Activated naive CD8-positive, alpha-beta T cell treated with anti-CD3 and anti-CD28 coated beads, Interleukin-2, amount 50 U/mL, for 24 hours (primary cell): ENCODE measurements at regions not wholly inside any gene's neighbourhood (a gene's known extent, or its start where the extent isn't known, plus 50 kb on each side); places are given as distances from the start of the nearest gene placed in this dataset.

Experiments used
- ATAC-seq: fragments of 150-1000 bp; cut with Tn5 transposase; one replicate; pipeline ENCODE4 v1.10.0; 2021
- DNase-seq: peaks from one replicate; pipeline ENCODE4 v3.0.0; 2021
- H3K27ac Mint-ChIP-seq: one replicate; pipeline ENCODE4 v1.8.0; 2021; ENCODE audit warnings: mild to moderate bottlenecking, mixed read lengths
- H3K27me3 Mint-ChIP-seq: one replicate; pipeline ENCODE4 v1.8.0; 2021; ENCODE audit warnings: mixed read lengths
- H3K36me3 Mint-ChIP-seq: one replicate; pipeline ENCODE4 v1.8.0; 2021; ENCODE audit warnings: low read depth, mixed read lengths
- H3K4me1 Mint-ChIP-seq: one replicate; pipeline ENCODE4 v1.8.0; 2021; ENCODE audit warnings: mixed read lengths
- H3K4me3 Mint-ChIP-seq: one replicate; pipeline ENCODE4 v1.8.0; 2021; ENCODE audit warnings: mild to moderate bottlenecking, moderate library complexity, mixed read lengths
- H3K9me3 Mint-ChIP-seq: one replicate; pipeline ENCODE4 v1.8.0; 2021; ENCODE audit warnings: mixed read lengths

- DNase-seq (no peak), ATAC-seq (no peak)
- Mint-ChIP-seq H3K27ac (no peak overlapping the region), H3K4me3 (no peak overlapping the region), H3K9me3 (no peaks in the 10 kb centered on the region), H3K27me3 (peaks cover 1% of the 10 kb centered on the region), H3K36me3 (no peaks in the 10 kb centered on the region), H3K4me1 (peaks cover 7% of the 10 kb centered on the region)
These were observed 363.1 kb upstream of the OR4E1 start for GRCh38 chr14:22036541-22037239.

DNA sequence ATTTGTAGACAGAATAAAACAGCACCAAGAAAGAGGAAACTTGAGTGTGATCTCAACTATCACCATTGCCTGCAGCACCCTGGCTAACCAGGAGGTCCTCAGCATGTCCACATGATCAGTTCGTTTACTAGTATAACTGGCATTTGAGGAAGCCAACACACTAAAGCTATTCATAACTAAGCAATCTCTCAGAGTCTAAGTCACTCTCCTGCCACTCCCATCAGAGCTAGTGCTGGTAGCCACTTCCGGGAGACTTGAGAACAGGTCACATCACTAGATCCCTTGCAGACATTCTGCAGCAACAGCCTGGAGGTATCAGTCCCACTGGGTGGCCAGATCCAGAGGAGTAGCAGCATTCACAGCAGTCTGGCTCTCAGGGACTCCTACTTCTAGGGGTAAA, 352.9 kb upstream of the OR4E1 start:
- ATAC-seq: no peak
- Mint-ChIP-seq H3K4me3 (no peak overlapping the region), H3K4me1 (peaks cover 2% of the 10 kb centered on the region), H3K27ac (no peak overlapping the region), H3K27me3 (no peaks in the 10 kb centered on the region), H3K9me3 (no peaks in the 10 kb centered on the region), H3K36me3 (no peaks in the 10 kb centered on the region)
- no peak for DNase-seq

DNA sequence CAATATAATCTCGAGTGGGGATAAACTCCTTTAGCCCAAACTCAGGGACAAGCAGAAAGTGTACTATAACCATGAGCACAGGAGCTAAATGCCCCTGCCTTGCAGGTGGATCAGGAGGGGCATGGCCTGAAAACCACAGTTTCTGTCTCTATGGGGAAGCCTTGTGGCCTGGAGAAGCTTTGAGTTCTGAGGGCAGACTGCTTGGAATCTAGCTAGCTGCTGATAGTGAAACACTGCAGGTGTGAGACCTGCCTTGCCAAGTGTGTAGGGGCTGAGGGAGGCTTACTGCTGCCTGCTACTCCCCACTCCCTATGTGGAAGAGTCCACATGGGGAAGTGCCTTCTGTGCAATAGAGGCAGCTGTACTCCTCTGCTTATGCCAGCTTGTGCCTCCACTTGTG, 352.3 kb upstream of the OR4E1 start:
- Mint-ChIP-seq H3K27me3 (no peaks in the 10 kb centered on the region), H3K36me3 (no peaks in the 10 kb centered on the region), H3K9me3 (no peaks in the 10 kb centered on the region), H3K4me1 (peaks cover 2% of the 10 kb centered on the region), H3K27ac (no peak overlapping the region), H3K4me3 (no peak overlapping the region)
- DNase-seq: no peak
- no peak for ATAC-seq

- Mint-ChIP-seq H3K4me1 (peaks cover 6% of the 10 kb centered on the region), H3K9me3 (no peaks in the 10 kb centered on the region), H3K36me3 (no peaks in the 10 kb centered on the region), H3K27me3 (no peaks in the 10 kb centered on the region), H3K4me3 (no peak overlapping the region), H3K27ac (no peak overlapping the region)
- DNase-seq (no peak), ATAC-seq (no peak)
These were observed 350.5 kb upstream of the OR4E1 start for GRCh38 chr14:22024137-22024536.

GRCh38 chr14:22018890-22019289, 345.3 kb upstream of the OR4E1 start:
- no peaks in the 10 kb centered on the region for H3K36me3 Mint-ChIP-seq
- no peak overlapping the region for H3K27ac Mint-ChIP-seq
- peaks cover 4% of the 10 kb centered on the region for H3K4me1 Mint-ChIP-seq
- no peak for DNase-seq
- no peak overlapping the region for H3K4me3 Mint-ChIP-seq
- no peaks in the 10 kb centered on the region for H3K9me3 Mint-ChIP-seq
- no peaks in the 10 kb centered on the region for H3K27me3 Mint-ChIP-seq
- no peak for ATAC-seq

DNA sequence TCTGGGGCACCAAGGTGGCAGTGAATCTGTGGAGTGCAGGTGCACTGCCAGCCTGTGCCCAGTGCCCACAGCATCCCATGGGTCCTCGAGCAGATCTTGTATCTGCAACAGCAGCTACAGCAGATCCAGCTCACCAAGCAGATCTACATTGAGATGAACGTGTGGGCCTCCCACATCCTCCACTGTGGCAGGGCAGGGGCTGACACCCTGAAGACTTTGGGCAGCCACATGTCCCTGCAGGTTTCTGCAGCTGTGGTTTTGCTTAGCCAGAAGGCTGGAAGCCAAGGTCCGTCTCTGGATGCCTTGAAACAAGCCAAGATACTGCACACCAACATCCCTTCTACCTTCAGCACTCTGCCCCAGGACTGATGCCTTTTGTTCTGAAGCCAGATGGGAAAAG, 338.8 kb upstream of the OR4E1 start:
- Mint-ChIP-seq H3K4me1 (peaks cover 8% of the 10 kb centered on the region), H3K4me3 (no peak overlapping the region), H3K27ac (no peak overlapping the region), H3K9me3 (no peaks in the 10 kb centered on the region), H3K27me3 (no peaks in the 10 kb centered on the region), H3K36me3 (no peaks in the 10 kb centered on the region)
- DNase-seq (no peak), ATAC-seq (no peak)

- H3K36me3 Mint-ChIP-seq: no peaks in the 10 kb centered on the region
- no peak overlapping the region for H3K4me3 Mint-ChIP-seq
- no peaks in the 10 kb centered on the region for H3K9me3 Mint-ChIP-seq
- no peak overlapping the region for H3K27ac Mint-ChIP-seq
- ATAC-seq (no peak), DNase-seq (no peak)
- H3K27me3 Mint-ChIP-seq: no peaks in the 10 kb centered on the region
- H3K4me1 Mint-ChIP-seq: peaks cover 17% of the 10 kb centered on the region
These were observed 337.6 kb upstream of the OR4E1 start for GRCh38 chr14:22011253-22011642.

GRCh38 chr14:22010545-22011252, 337.1 kb upstream of the OR4E1 start:
- no peak overlapping the region for H3K27ac Mint-ChIP-seq
- H3K9me3 Mint-ChIP-seq: no peaks in the 10 kb centered on the region
- DNase-seq: no peak
- no peak for ATAC-seq
- H3K27me3 Mint-ChIP-seq: no peaks in the 10 kb centered on the region
- peaks cover 18% of the 10 kb centered on the region for H3K4me1 Mint-ChIP-seq
- H3K36me3 Mint-ChIP-seq: no peaks in the 10 kb centered on the region
- H3K4me3 Mint-ChIP-seq: no peak overlapping the region

GRCh38 chr14:22008766-22009165, 335.1 kb upstream of the OR4E1 start:
- H3K27me3 Mint-ChIP-seq: no peaks in the 10 kb centered on the region
- H3K4me1 Mint-ChIP-seq: peaks cover 20% of the 10 kb centered on the region
- DNase-seq (no peak), ATAC-seq (no peak)
- peaks cover 2% of the 10 kb centered on the region for H3K36me3 Mint-ChIP-seq
- no peak overlapping the region for H3K4me3 Mint-ChIP-seq
- H3K27ac Mint-ChIP-seq: no peak overlapping the region
- no peaks in the 10 kb centered on the region for H3K9me3 Mint-ChIP-seq

GRCh38 chr14:22007784-22008412, 334.3 kb upstream of the OR4E1 start:
- ATAC-seq (peak; percentile 43), DNase-seq (no peak)
- Mint-ChIP-seq H3K9me3 (no peaks in the 10 kb centered on the region), H3K36me3 (peaks cover 2% of the 10 kb centered on the region), H3K27me3 (no peaks in the 10 kb centered on the region), H3K4me1 (peaks cover 25% of the 10 kb centered on the region), H3K27ac (peak overlapping the region; percentile 91), H3K4me3 (peak overlapping the region; percentile 74)

- peaks cover 28% of the 10 kb centered on the region for H3K4me1 Mint-ChIP-seq
- H3K9me3 Mint-ChIP-seq: no peaks in the 10 kb centered on the region
- H3K36me3 Mint-ChIP-seq: peaks cover 2% of the 10 kb centered on the region
- no peak for DNase-seq
- H3K4me3 Mint-ChIP-seq: peak overlapping the region; percentile 74
- peak; percentile 57 for ATAC-seq
- H3K27me3 Mint-ChIP-seq: no peaks in the 10 kb centered on the region
- peak overlapping the region; percentile 91 for H3K27ac Mint-ChIP-seq
These were observed 333.7 kb upstream of the OR4E1 start for GRCh38 chr14:22007363-22007762.

- H3K4me3 Mint-ChIP-seq: peak overlapping the region; percentile 76
- peak; percentile 29 for DNase-seq
- peaks cover 31% of the 10 kb centered on the region for H3K4me1 Mint-ChIP-seq
- no peaks in the 10 kb centered on the region for H3K9me3 Mint-ChIP-seq
- peaks cover 2% of the 10 kb centered on the region for H3K36me3 Mint-ChIP-seq
- peak overlapping the region; percentile 82 for H3K27ac Mint-ChIP-seq
- H3K27me3 Mint-ChIP-seq: no peaks in the 10 kb centered on the region
- no peak for ATAC-seq
These were observed 329.8 kb upstream of the OR4E1 start for GRCh38 chr14:22003461-22003860.

GRCh38 chr14:22002860-22003284, 329.3 kb upstream of the OR4E1 start:
- H3K36me3 Mint-ChIP-seq: peaks cover 2% of the 10 kb centered on the region
- H3K27ac Mint-ChIP-seq: peak overlapping the region; percentile 82
- H3K27me3 Mint-ChIP-seq: no peaks in the 10 kb centered on the region
- DNase-seq (peak; percentile 71), ATAC-seq (peak; percentile 84)
- peaks cover 29% of the 10 kb centered on the region for H3K4me1 Mint-ChIP-seq
- H3K9me3 Mint-ChIP-seq: no peaks in the 10 kb centered on the region
- peak overlapping the region; percentile 76 for H3K4me3 Mint-ChIP-seq

- Mint-ChIP-seq H3K4me3 (peak overlapping the region; percentile 89), H3K9me3 (no peaks in the 10 kb centered on the region), H3K27ac (peak overlapping the region; percentile 84), H3K4me1 (peaks cover 29% of the 10 kb centered on the region), H3K27me3 (no peaks in the 10 kb centered on the region), H3K36me3 (peaks cover 4% of the 10 kb centered on the region)
- no peak for DNase-seq
- ATAC-seq: peak; percentile 35
These were observed 325.8 kb upstream of the OR4E1 start for GRCh38 chr14:21999402-21999801.

DNA sequence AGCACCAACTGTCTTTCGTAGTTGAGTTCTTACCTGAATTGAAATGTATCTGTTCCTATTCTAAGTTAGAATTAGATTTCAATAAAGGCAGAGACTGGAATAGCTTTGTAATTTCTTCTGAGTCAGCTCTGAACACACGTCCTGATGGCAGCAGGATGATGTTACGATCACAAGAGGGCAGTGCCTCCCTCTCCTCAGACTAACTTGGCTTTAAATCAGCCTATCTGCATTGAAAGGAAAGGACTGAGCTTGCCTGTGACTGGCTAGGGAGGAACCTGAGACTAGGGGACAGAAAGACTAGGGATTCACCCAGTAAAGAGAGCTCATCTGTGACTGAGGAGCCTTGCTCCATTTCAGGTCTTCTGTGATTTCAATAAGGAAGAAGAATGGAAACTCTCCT, 323.7 kb upstream of the OR4E1 start:
- Mint-ChIP-seq H3K36me3 (peaks cover 4% of the 10 kb centered on the region), H3K4me3 (peak overlapping the region; percentile 89), H3K4me1 (peaks cover 28% of the 10 kb centered on the region), H3K27ac (peak overlapping the region; percentile 84), H3K9me3 (no peaks in the 10 kb centered on the region), H3K27me3 (no peaks in the 10 kb centered on the region)
- ATAC-seq: peak; percentile 93
- no peak for DNase-seq
